ENCODE measurements at regions not wholly inside any gene's neighbourhood (a gene's known extent, or its start where the extent isn't known, plus 50 kb on each side); places are given as distances from the start of the nearest gene placed in this dataset.

DNA sequence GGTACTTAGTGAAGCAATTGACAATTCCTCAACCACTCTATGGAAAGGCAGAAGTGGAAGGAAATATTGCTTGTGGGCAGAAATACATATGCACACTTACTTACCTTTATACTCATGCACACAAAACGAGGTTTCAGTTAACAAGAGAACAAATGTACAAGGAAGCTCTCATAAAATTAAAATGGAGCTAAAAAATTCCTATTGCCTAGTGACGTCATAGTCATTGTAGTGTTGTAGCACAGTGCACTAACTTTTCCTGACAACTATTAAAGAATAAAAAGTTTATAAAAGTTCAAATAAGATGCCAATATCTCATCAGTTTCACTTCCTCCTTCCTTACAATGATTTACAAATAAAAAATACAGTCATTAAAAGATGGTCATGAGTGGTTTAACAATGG lies 1161.9 kb upstream of the NRXN1 start (continued):
- TF ChIP-seq, protein P1, sequence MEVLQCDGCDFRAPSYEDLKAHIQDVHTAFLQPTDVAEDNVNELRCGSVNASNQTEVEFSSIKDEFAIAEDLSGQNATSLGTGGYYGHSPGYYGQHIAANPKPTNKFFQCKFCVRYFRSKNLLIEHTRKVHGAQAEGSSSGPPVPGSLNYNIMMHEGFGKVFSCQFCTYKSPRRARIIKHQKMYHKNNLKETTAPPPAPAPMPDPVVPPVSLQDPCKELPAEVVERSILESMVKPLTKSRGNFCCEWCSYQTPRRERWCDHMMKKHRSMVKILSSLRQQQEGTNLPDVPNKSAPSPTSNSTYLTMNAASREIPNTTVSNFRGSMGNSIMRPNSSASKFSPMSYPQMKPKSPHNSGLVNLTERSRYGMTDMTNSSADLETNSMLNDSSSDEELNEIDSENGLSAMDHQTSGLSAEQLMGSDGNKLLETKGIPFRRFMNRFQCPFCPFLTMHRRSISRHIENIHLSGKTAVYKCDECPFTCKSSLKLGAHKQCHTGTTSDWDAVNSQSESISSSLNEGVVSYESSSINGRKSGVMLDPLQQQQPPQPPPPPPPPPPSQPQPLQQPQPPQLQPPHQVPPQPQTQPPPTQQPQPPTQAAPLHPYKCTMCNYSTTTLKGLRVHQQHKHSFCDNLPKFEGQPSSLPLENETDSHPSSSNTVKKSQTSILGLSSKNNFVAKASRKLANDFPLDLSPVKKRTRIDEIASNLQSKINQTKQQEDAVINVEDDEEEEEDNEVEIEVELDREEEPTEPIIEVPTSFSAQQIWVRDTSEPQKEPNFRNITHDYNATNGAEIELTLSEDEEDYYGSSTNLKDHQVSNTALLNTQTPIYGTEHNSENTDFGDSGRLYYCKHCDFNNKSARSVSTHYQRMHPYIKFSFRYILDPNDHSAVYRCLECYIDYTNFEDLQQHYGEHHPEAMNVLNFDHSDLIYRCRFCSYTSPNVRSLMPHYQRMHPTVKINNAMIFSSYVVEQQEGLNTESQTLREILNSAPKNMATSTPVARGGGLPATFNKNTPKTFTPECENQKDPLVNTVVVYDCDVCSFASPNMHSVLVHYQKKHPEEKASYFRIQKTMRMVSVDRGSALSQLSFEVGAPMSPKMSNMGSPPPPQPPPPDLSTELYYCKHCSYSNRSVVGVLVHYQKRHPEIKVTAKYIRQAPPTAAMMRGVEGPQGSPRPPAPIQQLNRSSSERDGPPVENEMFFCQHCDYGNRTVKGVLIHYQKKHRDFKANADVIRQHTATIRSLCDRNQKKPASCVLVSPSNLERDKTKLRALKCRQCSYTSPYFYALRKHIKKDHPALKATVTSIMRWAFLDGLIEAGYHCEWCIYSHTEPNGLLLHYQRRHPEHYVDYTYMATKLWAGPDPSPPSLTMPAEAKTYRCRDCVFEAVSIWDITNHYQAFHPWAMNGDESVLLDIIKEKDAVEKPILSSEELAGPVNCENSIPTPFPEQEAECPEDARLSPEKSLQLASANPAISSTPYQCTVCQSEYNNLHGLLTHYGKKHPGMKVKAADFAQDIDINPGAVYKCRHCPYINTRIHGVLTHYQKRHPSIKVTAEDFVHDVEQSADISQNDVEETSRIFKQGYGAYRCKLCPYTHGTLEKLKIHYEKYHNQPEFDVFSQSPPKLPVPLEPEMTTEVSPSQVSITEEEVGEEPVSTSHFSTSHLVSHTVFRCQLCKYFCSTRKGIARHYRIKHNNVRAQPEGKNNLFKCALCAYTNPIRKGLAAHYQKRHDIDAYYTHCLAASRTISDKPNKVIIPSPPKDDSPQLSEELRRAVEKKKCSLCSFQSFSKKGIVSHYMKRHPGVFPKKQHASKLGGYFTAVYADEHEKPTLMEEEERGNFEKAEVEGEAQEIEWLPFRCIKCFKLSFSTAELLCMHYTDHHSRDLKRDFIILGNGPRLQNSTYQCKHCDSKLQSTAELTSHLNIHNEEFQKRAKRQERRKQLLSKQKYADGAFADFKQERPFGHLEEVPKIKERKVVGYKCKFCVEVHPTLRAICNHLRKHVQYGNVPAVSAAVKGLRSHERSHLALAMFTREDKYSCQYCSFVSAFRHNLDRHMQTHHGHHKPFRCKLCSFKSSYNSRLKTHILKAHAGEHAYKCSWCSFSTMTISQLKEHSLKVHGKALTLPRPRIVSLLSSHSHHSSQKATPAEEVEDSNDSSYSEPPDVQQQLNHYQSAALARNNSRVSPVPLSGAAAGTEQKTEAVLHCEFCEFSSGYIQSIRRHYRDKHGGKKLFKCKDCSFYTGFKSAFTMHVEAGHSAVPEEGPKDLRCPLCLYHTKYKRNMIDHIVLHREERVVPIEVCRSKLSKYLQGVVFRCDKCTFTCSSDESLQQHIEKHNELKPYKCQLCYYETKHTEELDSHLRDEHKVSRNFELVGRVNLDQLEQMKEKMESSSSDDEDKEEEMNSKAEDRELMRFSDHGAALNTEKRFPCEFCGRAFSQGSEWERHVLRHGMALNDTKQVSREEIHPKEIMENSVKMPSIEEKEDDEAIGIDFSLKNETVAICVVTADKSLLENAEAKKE (CRISPR knock-in tag; IDR thresholded peaks at IDR 0.05), result no peak
- TF ChIP-seq EZH2phosphoT487 (IDR thresholded peaks at IDR 0.05; ENCODE audit: unreplicated experiment) (no peak), STAT1 (IDR thresholded peaks at IDR 0.05; ENCODE audit: unreplicated experiment) (no peak), ZNF114 (CRISPR knock-in tag; IDR thresholded peaks at IDR 0.05) (no peak), CREB1 (CRISPR knock-in tag; IDR thresholded peaks at IDR 0.05; ENCODE audit: low read depth) (no peak), JUNB (IDR thresholded peaks at IDR 0.05; ENCODE audit: unreplicated experiment) (no peak)

DNA sequence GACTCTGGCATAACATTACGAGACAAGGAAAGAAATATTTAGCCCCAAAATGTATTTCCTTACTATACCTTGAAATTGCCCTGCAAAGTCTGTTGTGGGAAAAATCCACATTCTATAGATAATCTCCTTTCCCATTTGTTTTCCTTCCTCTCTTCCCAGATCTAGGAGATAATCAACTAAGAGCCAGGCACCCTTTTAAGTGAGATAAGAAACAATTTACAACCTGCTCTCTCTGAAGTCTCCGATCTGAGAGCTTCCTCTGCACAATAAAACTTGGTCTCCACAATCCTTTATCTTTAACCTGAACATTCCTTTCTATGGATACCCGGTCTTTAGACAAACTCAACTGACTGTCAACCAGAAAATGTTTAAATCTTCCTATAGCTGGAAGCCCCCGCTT lies 1160.7 kb upstream of the NRXN1 start:
- Histone ChIP-seq H3K79me2 (replicated peaks; ENCODE audit: insufficient read depth) (no peaks in the 10 kb centered on the region), H2AFZ (no peak overlapping the region), H3K4me1 (ENCODE audit: insufficient read depth) (no peaks in the 10 kb centered on the region), H3K27me3 (ENCODE audit: insufficient read depth) (no peaks in the 10 kb centered on the region), H3K27ac (ENCODE audit: low read depth) (no peak overlapping the region), H3K9me2 (ENCODE audit: insufficient read depth) (no peaks in the 10 kb centered on the region), H3K4me2 (no peak overlapping the region), H3K36me3 (ENCODE audit: insufficient read depth) (no peaks in the 10 kb centered on the region), H4K20me1 (replicated peaks; ENCODE audit: insufficient read depth) (no peaks in the 10 kb centered on the region), H3F3A (replicated peaks; ENCODE audit: low read depth) (no peaks in the 10 kb centered on the region), H3K4me3 (no peak overlapping the region)
- Mint-ChIP-seq H3K36me3 (ENCODE audit: low read depth) (no peaks in the 10 kb centered on the region), H3K27me3 (ENCODE audit: insufficient read depth, low read depth, poor library complexity) (no peaks in the 10 kb centered on the region), H3K27ac (peak overlapping the region; percentile 34; the same call in 1 of the 2 replicates), H3K4me1 (peaks cover 3% of the 10 kb centered on the region; the same call in 1 of the 3 replicates), H3K9me3 (no peaks in the 10 kb centered on the region), H3K4me3 (no peak overlapping the region)
- ATAC-seq (no peak), DNase-seq (ENCODE audit: low spot score) (no peak)
- TF ChIP-seq CREB1 (CRISPR knock-in tag; IDR thresholded peaks at IDR 0.05; ENCODE audit: low read depth) (no peak), EZH2phosphoT487 (IDR thresholded peaks at IDR 0.05; ENCODE audit: unreplicated experiment) (no peak), ZNF114 (CRISPR knock-in tag; IDR thresholded peaks at IDR 0.05) (no peak), JUNB (IDR thresholded peaks at IDR 0.05; ENCODE audit: unreplicated experiment) (no peak), STAT1 (IDR thresholded peaks at IDR 0.05; ENCODE audit: unreplicated experiment) (no peak), POLR2AphosphoS5 (IDR thresholded peaks at IDR 0.05; ENCODE audit: low read depth) (no peak)
- TF ChIP-seq, protein P2, sequence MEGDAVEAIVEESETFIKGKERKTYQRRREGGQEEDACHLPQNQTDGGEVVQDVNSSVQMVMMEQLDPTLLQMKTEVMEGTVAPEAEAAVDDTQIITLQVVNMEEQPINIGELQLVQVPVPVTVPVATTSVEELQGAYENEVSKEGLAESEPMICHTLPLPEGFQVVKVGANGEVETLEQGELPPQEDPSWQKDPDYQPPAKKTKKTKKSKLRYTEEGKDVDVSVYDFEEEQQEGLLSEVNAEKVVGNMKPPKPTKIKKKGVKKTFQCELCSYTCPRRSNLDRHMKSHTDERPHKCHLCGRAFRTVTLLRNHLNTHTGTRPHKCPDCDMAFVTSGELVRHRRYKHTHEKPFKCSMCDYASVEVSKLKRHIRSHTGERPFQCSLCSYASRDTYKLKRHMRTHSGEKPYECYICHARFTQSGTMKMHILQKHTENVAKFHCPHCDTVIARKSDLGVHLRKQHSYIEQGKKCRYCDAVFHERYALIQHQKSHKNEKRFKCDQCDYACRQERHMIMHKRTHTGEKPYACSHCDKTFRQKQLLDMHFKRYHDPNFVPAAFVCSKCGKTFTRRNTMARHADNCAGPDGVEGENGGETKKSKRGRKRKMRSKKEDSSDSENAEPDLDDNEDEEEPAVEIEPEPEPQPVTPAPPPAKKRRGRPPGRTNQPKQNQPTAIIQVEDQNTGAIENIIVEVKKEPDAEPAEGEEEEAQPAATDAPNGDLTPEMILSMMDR (conservative IDR thresholded peaks at IDR 0.05; ENCODE audit: low read depth in 2 of 2), result no peak
- TF ChIP-seq, protein P1 (CRISPR knock-in tag; IDR thresholded peaks at IDR 0.05), result no peak

Measured in GM23338 (cell line).